Stomach (tissue), 8 donors: ENCODE measurements at regions not wholly inside any gene's neighbourhood (a gene's known extent, or its start where the extent isn't known, plus 50 kb on each side); places are given as distances from the start of the nearest gene placed in this dataset.

Experiments
- DNase-seq, 2 donors: peaks; one replicate each; pipeline versions ENCODE4 v3.0.0 to v3.0.0-alpha.2; 2013 to 2019
- H3K27ac ChIP-seq, 5 donors: fragments of 200-600 bp in 4 of 5; sonication (generic) in 4 of 5; one replicate each; pipeline ENCODE4 v1.5.1; 2013 to 2019; ENCODE audit warnings: mild to moderate bottlenecking in 1 of 5, moderate library complexity in 1 of 5
- H3K27me3 ChIP-seq, 3 donors: fragments of 200-600 bp; sonication (generic); one replicate each; pipeline ENCODE4 v1.5.1; 2017 to 2019; ENCODE audit warnings: mixed run types in 1 of 3
- H3K36me3 ChIP-seq, 4 donors: fragments of 200-600 bp; sonication (generic); 1 replicate in 3 of 4; 2 replicates in 1 of 4; pipeline ENCODE4 v1.5.1; 2016 to 2019
- H3K4me1 ChIP-seq, 4 donors: fragments of 200-600 bp; sonication (generic); one replicate each; pipeline ENCODE4 v1.5.1; 2016 to 2019
- H3K4me3 ChIP-seq, 4 donors: fragments of 200-600 bp; sonication (generic) in 3 of 4; one replicate each; pipeline ENCODE4 v1.5.1; 2016 to 2019; ENCODE audit warnings: mild to moderate bottlenecking in 1 of 4
- H3K9me3 ChIP-seq, 4 donors: fragments of 200-600 bp; sonication (generic); one replicate each; pipeline ENCODE4 v1.5.1; 2016 to 2019
- EP300 ChIP-seq: sonication (generic); formaldehyde crosslinking; IDR thresholded peaks from one replicate; pipeline ENCODE4 v1.6.1; 2017; ENCODE audit warnings: antibody characterized with exemption
- POLR2A ChIP-seq, 4 donors: fragments of 450-650 bp; IDR thresholded peaks; one replicate each; pipeline ENCODE4 v1.6.1; 2016; ENCODE audit warnings: antibody characterized with exemption in 4 of 4, control low read depth in 2 of 4, mild to moderate bottlenecking in 1 of 4, moderate library complexity in 1 of 4
- POLR2AphosphoS5 ChIP-seq, 3 donors: sonication (generic); formaldehyde crosslinking; IDR thresholded peaks; one replicate each; pipeline ENCODE4 v1.6.1; 2016; ENCODE audit warnings: antibody characterized with exemption in 3 of 3
- WGBS, 5 donors: extraction: QIAGEN DNeasy Blood & Tissue Kit in 3 of 5; methylation state at CpG; one replicate each; pipeline versions ENCODE4 v1.1.5 to v1.1.7; 2013 to 2018; 5-methylcytosine and 5-hydroxymethylcytosine counted together
- intact Hi-C: fragments of 100-400 bp; cut with DNase I; formaldehyde crosslinking; loops from one replicate; pipeline ENCODE4 v1.15.1; 2023; ENCODE audit warnings: low total_unique reads
- TF ChIP-seq, protein P1 (sequence below), 7 experiments: fragments of 450-650 bp in 4 of 7; fragments of 200-600 bp in 3 of 7; sonication (generic) in 3 of 7; IDR thresholded peaks; one replicate each; pipeline ENCODE4 v1.5.1; 2016 to 2019; ENCODE audit warnings: antibody characterized with exemption in 7 of 7, control low read depth in 2 of 7, mild to moderate bottlenecking in 1 of 7
- donor health status: healthy with polysubstance abuse.
- donor health status: Bipolar disorder and iron deficiency.
- donor health status: healthy.

DNA sequence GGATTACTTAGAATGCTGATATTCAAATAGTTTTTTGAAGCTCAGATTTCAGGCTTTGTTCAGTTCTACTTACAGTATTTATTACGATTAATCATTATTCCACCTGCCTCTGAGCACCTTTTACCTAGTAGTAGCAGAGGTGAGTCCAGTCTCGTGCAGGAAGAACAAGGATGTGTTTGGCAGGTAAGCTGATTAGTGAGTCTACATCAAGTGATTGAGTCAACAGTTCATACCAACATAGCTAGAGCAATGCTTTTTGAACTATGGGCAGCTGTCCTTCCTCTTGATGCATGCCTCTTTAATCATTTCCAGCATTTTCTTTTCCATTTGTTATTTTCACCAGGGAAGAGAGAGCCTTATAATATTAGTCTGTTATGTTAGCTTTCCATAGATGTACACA, 838.9 kb downstream of the USP25 start:
- Histone ChIP-seq H3K9me3 (no peaks in the 10 kb centered on the region), H3K27ac (no peak overlapping the region), H3K4me3 (no peak overlapping the region), H3K4me1 (no peaks in the 10 kb centered on the region), H3K27me3 (no peaks in the 10 kb centered on the region), H3K36me3 (no peaks in the 10 kb centered on the region)
- intact Hi-C loops = no loop called here
- 29 to 52% (median 45%) methylated on average over 2 of the region's 2 CpGs for WGBS, 5 donors
- peak in 1 of 3 donors; percentile 23 for TF ChIP-seq POLR2AphosphoS5 (IDR thresholded peaks at IDR 0.05)
- no peak for TF ChIP-seq POLR2A (IDR thresholded peaks at IDR 0.05)
- TF ChIP-seq, protein P1, sequence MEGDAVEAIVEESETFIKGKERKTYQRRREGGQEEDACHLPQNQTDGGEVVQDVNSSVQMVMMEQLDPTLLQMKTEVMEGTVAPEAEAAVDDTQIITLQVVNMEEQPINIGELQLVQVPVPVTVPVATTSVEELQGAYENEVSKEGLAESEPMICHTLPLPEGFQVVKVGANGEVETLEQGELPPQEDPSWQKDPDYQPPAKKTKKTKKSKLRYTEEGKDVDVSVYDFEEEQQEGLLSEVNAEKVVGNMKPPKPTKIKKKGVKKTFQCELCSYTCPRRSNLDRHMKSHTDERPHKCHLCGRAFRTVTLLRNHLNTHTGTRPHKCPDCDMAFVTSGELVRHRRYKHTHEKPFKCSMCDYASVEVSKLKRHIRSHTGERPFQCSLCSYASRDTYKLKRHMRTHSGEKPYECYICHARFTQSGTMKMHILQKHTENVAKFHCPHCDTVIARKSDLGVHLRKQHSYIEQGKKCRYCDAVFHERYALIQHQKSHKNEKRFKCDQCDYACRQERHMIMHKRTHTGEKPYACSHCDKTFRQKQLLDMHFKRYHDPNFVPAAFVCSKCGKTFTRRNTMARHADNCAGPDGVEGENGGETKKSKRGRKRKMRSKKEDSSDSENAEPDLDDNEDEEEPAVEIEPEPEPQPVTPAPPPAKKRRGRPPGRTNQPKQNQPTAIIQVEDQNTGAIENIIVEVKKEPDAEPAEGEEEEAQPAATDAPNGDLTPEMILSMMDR (IDR thresholded peaks at IDR 0.05) = no peak
- no peak for TF ChIP-seq EP300
- DNase-seq = peak in 1 of 2 donors; percentile 43

DNA sequence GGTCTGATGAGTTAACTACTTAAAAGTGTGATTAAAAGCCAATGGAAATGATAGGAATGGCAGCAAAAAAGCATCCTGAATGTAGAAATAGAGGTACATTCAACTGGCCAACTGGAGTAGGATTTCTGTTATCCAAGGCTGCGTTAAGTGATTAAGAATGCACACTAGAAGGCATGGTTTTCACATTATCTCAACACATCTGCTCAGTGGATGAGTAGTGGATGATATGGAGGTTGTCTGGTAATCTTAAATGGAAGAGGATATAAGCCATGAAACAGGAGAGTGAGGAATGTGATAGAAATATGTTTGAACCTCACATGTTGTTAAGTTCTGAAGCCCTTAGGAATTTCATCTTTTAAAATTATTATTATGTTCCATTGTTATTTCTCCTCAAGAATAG, 839.9 kb downstream of the USP25 start:
- intact Hi-C loops = no loop called here
- no peaks in the 10 kb centered on the region for H3K9me3 ChIP-seq
- no peak overlapping the region for H3K27ac ChIP-seq
- no peaks in the 10 kb centered on the region for H3K36me3 ChIP-seq
- H3K27me3 ChIP-seq = no peaks in the 10 kb centered on the region
- H3K4me3 ChIP-seq = no peak overlapping the region
- H3K4me1 ChIP-seq = no peaks in the 10 kb centered on the region
- TF ChIP-seq, protein P1 (IDR thresholded peaks at IDR 0.05) = no peak
- TF ChIP-seq POLR2AphosphoS5 (IDR thresholded peaks at IDR 0.05) (no peak), POLR2A (IDR thresholded peaks at IDR 0.05) (no peak), EP300 (no peak)
- 81 to 97% (median 91%) methylated on average over 1 of the region's 1 CpG for WGBS, 5 donors
- no peak for DNase-seq

DNA sequence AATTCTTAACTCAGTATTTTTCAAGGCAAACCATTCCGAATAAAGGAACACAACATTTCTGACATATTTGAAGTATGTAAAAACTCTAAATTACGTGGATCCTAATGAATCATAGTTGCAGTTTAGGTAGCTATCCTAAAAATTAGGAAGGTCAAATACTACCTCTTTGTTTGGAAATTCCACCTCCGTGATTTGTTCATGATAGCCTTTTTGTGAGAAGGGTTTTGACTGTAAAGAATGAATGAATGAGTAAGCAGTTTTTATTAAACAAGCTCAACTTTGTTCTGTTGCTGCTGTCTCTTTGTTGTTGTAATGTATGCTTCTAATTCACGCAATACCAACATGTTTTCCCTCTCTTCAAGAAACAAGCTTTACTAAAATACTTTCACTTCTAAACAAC, 840.4 kb downstream of the USP25 start:
- H3K4me3 ChIP-seq = no peak overlapping the region
- DNase-seq = no peak
- no peaks in the 10 kb centered on the region for H3K4me1 ChIP-seq
- intact Hi-C loops = no loop called here
- H3K9me3 ChIP-seq = no peaks in the 10 kb centered on the region
- H3K36me3 ChIP-seq = no peaks in the 10 kb centered on the region
- H3K27ac ChIP-seq = no peak overlapping the region
- 67 to 92% (median 81%) methylated on average over 4 of the region's 4 CpGs for WGBS, 5 donors
- TF ChIP-seq, protein P1 (IDR thresholded peaks at IDR 0.05) = no peak
- no peak for TF ChIP-seq POLR2AphosphoS5 (IDR thresholded peaks at IDR 0.05)
- no peaks in the 10 kb centered on the region for H3K27me3 ChIP-seq

DNA sequence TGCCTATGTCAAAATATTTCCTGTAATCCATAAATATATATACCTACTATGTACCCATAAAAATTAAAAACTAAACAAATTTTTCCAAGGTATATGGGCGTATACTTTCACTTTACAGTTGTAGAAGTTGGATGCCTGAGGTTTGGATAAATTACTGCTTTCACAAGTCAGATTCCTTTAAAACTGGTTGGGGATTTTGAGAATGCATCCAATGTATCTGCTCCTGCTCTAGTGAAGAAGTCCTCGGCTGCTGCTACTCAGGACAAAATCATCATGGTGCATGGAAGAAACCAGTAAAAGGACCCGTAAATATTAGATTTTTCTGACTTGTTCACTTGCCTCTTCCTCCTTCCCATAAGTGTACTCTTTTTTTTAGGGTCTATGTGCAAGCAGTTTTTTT, 841.1 kb downstream of the USP25 start:
- no peak overlapping the region for H3K27ac ChIP-seq
- TF ChIP-seq, protein P1 (IDR thresholded peaks at IDR 0.05) = no peak
- no peak for TF ChIP-seq POLR2AphosphoS5 (IDR thresholded peaks at IDR 0.05)
- no peak for TF ChIP-seq POLR2A (IDR thresholded peaks at IDR 0.05)
- no peak for TF ChIP-seq EP300
- WGBS, 5 donors = 76 to 91% (median 89%) methylated on average over 3 of the region's 3 CpGs
- no peak for DNase-seq
- H3K9me3 ChIP-seq = no peaks in the 10 kb centered on the region
- no peaks in the 10 kb centered on the region for H3K27me3 ChIP-seq
- no peaks in the 10 kb centered on the region for H3K36me3 ChIP-seq
- no peak overlapping the region for H3K4me3 ChIP-seq
- intact Hi-C loops = no loop called here
- H3K4me1 ChIP-seq = no peaks in the 10 kb centered on the region
